Neural cell (in vitro differentiated cells): ENCODE measurements at regions not wholly inside any gene's neighbourhood (a gene's known extent, or its start where the extent isn't known, plus 50 kb on each side); places are given as distances from the start of the nearest gene placed in this dataset.

Source experiments
- H2AFZ ChIP-seq: fragments of 200-600, 300-800 bp; sonication (generic), shearing (Covaris generic); 2 replicates; pipeline ENCODE4 v1.6.0; 2014; ENCODE audit warnings: low read depth, mild to moderate bottlenecking, antibody characterized with exemption, low read length, moderate library complexity
- H3F3A ChIP-seq: fragments of 200-600 bp; shearing (Covaris generic); 2 replicates; pipeline ENCODE4 v1.6.1; 2016; ENCODE audit warnings: mild to moderate bottlenecking, moderate library complexity, mixed read lengths, antibody characterized with exemption, low read length; ENCODE audit not compliant: insufficient read depth, poor library complexity, severe bottlenecking
- H3K27ac ChIP-seq: fragments of 200-600, 300-800 bp; sonication (generic), shearing (Covaris generic); 2 replicates; pipeline ENCODE4 v1.5.1; 2014; ENCODE audit warnings: mild to moderate bottlenecking, low read length, moderate library complexity
- H3K27me3 ChIP-seq: fragments of 300-800, 200-600 bp; sonication (generic), shearing (Covaris generic); 2 replicates; pipeline ENCODE4 v1.6.0; 2014; ENCODE audit warnings: mild to moderate bottlenecking, low read depth, low read length, moderate library complexity; ENCODE audit not compliant: insufficient read depth
- H3K36me3 ChIP-seq: fragments of 300-800, 200-600 bp; sonication (generic), shearing (Covaris generic); 2 replicates; pipeline ENCODE4 v1.5.1; 2014; ENCODE audit warnings: mild to moderate bottlenecking, antibody characterized with exemption, low read length, moderate library complexity; ENCODE audit not compliant: insufficient read depth
- H3K4me2 ChIP-seq: fragments of 300-800, 200-600 bp; sonication (generic), shearing (Covaris generic); 2 replicates; pipeline ENCODE4 v1.6.0; 2014; ENCODE audit warnings: mild to moderate bottlenecking, low read length
- H3K4me3 ChIP-seq: fragments of 300-800, 200-600 bp; sonication (generic), shearing (Covaris generic); 2 replicates; pipeline ENCODE4 v1.5.1; 2014; ENCODE audit warnings: mild to moderate bottlenecking, low read length, moderate library complexity
- H3K79me2 ChIP-seq: fragments of 200-600 bp; shearing (Covaris generic); replicated peaks from 2 replicates; pipeline ENCODE4 v1.6.0; 2014; ENCODE audit warnings: mild to moderate bottlenecking, low read length, moderate library complexity; ENCODE audit not compliant: insufficient read depth
- H3K9ac ChIP-seq: fragments of 300-800, 200-600 bp; sonication (generic), shearing (Covaris generic); 2 replicates; pipeline ENCODE4 v1.6.1; 2016; ENCODE audit warnings: mild to moderate bottlenecking, low read length, mixed read lengths
- H3K9me2 ChIP-seq: fragments of 200-600 bp; shearing (Covaris generic); 2 replicates; pipeline ENCODE4 v1.6.1; 2016; ENCODE audit warnings: mild to moderate bottlenecking, low read length, mixed read lengths; ENCODE audit not compliant: insufficient read depth
- H3K9me3 ChIP-seq: fragments of 200-600, 300-800 bp; sonication (generic), shearing (Covaris generic); 2 replicates; pipeline ENCODE4 v1.6.1; 2016; ENCODE audit warnings: mild to moderate bottlenecking, mixed run types, low read length, moderate library complexity, mixed read lengths
- H4K20me1 ChIP-seq: fragments of 200-600 bp; shearing (Covaris generic); 2 replicates; pipeline ENCODE4 v1.6.1; 2016; ENCODE audit warnings: mild to moderate bottlenecking, mixed run types; ENCODE audit not compliant: insufficient read depth
- CTCF ChIP-seq: fragments of 450-650 bp; IDR thresholded peaks from 2 replicates; pipeline ENCODE4 v1.5.1; 2014; ENCODE audit warnings: antibody characterized with exemption, mild to moderate bottlenecking, moderate library complexity; ENCODE audit not compliant: poor library complexity, severe bottlenecking
- EP300 ChIP-seq: fragments of 450-650 bp; conservative IDR thresholded peaks from 2 replicates; pipeline ENCODE4 v1.6.1; 2014; ENCODE audit warnings: antibody characterized with exemption, mild to moderate bottlenecking, moderate library complexity; ENCODE audit not compliant: poor library complexity, severe bottlenecking
- EZH2 ChIP-seq: fragments of 200-600, 300-800 bp; shearing (Covaris generic), sonication (generic); IDR thresholded peaks from 2 replicates; pipeline ENCODE4 v1.6.1; 2014; ENCODE audit warnings: antibody characterized with exemption, low read length, borderline replicate concordance, mild to moderate bottlenecking; ENCODE audit not compliant: insufficient read depth, poor library complexity, severe bottlenecking
- MXI1 ChIP-seq: fragments of 450-650 bp; conservative IDR thresholded peaks from 2 replicates; pipeline ENCODE4 v1.6.1; 2014; ENCODE audit warnings: antibody characterized with exemption, mild to moderate bottlenecking; ENCODE audit not compliant: poor library complexity, severe bottlenecking
- POLR2AphosphoS5 ChIP-seq: IDR thresholded peaks from 2 replicates; pipeline ENCODE4 v1.6.1; 2012
- RAD21 ChIP-seq: fragments of 450-650 bp; conservative IDR thresholded peaks from 2 replicates; pipeline ENCODE4 v1.6.1; 2014; ENCODE audit warnings: antibody characterized with exemption, mild to moderate bottlenecking, moderate library complexity
- REST ChIP-seq: IDR thresholded peaks from 2 replicates; pipeline ENCODE4 v1.6.1; 2012; ENCODE audit warnings: borderline replicate concordance
- SMC3 ChIP-seq: fragments of 450-650 bp; conservative IDR thresholded peaks from 2 replicates; pipeline ENCODE4 v1.6.1; 2014; ENCODE audit warnings: antibody characterized with exemption, mild to moderate bottlenecking, moderate library complexity; ENCODE audit not compliant: poor library complexity
- TAF1 ChIP-seq: IDR thresholded peaks from 2 replicates; pipeline ENCODE4 v1.6.1; 2012; ENCODE audit warnings: low read depth

GRCh38 chr16:16904601-16905000 is 525.7 kb downstream of the NPIPA7 start:
- TF ChIP-seq POLR2AphosphoS5, result no peak
- no peak for TF ChIP-seq MXI1
- TF ChIP-seq CTCF, result no peak
- no peak for TF ChIP-seq EP300
- no peak for TF ChIP-seq TAF1
- no peak for TF ChIP-seq SMC3
- no peak for TF ChIP-seq EZH2
- TF ChIP-seq REST, result no peak
- TF ChIP-seq RAD21, result no peak
- Histone ChIP-seq H3K9me3 (no peaks in the 10 kb centered on the region), H3K36me3 (no peaks in the 10 kb centered on the region), H3F3A (no peaks in the 10 kb centered on the region), H4K20me1 (no peaks in the 10 kb centered on the region), H3K9me2 (no peaks in the 10 kb centered on the region), H3K27ac (no peak overlapping the region), H3K9ac (no peak overlapping the region), H3K4me2 (no peak overlapping the region), H3K4me3 (no peak overlapping the region), H3K27me3 (no peaks in the 10 kb centered on the region), H3K79me2 (no peaks in the 10 kb centered on the region), H2AFZ (no peak overlapping the region)

GRCh38 chr16:16905850-16906249 is 526.9 kb downstream of the NPIPA7 start:
- Histone ChIP-seq H3K79me2 (no peaks in the 10 kb centered on the region), H3K9me2 (no peaks in the 10 kb centered on the region), H3K4me2 (no peak overlapping the region), H3K9me3 (no peaks in the 10 kb centered on the region), H3F3A (no peaks in the 10 kb centered on the region), H3K4me3 (no peak overlapping the region), H3K27ac (no peak overlapping the region), H3K9ac (no peak overlapping the region), H2AFZ (no peak overlapping the region), H4K20me1 (no peaks in the 10 kb centered on the region), H3K36me3 (no peaks in the 10 kb centered on the region), H3K27me3 (no peaks in the 10 kb centered on the region)
- TF ChIP-seq EP300 (no peak), RAD21 (no peak), EZH2 (no peak), CTCF (no peak), REST (no peak), POLR2AphosphoS5 (no peak), TAF1 (no peak), MXI1 (no peak), SMC3 (no peak)
